ENCODE measurements at regions not wholly inside any gene's neighbourhood (a gene's known extent, or its start where the extent isn't known, plus 50 kb on each side); places are given as distances from the start of the nearest gene placed in this dataset.

DNA sequence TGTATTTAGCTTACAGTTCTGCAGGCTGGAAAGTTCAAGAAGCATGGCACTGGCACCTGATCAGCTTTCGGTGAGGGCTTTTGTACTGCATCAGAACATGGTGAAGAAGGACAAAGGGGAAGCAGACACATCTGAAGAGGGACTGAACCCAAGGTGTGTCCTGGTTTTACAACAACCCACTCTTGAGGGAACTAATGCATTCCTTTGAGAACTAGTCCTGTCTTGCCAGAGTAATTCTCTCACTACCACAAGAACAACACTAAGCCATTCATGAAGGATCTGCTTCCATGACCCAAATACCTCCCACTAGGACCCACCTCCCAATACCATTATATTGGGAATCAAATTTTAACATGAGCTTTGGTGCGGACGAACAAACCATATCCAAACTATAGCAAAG lies 93.6 kb downstream of the RFC3 start:
- Mint-ChIP-seq H3K27ac (ENCODE audit: unreplicated experiment) (no peak overlapping the region), H3K27me3 (ENCODE audit: low read depth) (no peaks in the 10 kb centered on the region), H3K4me1 (ENCODE audit: low read depth) (no peaks in the 10 kb centered on the region), H3K36me3 (ENCODE audit: low read depth) (no peaks in the 10 kb centered on the region), H3K4me3 (ENCODE audit: unreplicated experiment) (no peak overlapping the region), H3K9me3 (ENCODE audit: low read depth) (no peaks in the 10 kb centered on the region)
- DNase-seq (ENCODE audit: low spot score), result no peak
- TF ChIP-seq, protein P1, sequence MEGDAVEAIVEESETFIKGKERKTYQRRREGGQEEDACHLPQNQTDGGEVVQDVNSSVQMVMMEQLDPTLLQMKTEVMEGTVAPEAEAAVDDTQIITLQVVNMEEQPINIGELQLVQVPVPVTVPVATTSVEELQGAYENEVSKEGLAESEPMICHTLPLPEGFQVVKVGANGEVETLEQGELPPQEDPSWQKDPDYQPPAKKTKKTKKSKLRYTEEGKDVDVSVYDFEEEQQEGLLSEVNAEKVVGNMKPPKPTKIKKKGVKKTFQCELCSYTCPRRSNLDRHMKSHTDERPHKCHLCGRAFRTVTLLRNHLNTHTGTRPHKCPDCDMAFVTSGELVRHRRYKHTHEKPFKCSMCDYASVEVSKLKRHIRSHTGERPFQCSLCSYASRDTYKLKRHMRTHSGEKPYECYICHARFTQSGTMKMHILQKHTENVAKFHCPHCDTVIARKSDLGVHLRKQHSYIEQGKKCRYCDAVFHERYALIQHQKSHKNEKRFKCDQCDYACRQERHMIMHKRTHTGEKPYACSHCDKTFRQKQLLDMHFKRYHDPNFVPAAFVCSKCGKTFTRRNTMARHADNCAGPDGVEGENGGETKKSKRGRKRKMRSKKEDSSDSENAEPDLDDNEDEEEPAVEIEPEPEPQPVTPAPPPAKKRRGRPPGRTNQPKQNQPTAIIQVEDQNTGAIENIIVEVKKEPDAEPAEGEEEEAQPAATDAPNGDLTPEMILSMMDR (IDR thresholded peaks at IDR 0.05), result no peak

DNA sequence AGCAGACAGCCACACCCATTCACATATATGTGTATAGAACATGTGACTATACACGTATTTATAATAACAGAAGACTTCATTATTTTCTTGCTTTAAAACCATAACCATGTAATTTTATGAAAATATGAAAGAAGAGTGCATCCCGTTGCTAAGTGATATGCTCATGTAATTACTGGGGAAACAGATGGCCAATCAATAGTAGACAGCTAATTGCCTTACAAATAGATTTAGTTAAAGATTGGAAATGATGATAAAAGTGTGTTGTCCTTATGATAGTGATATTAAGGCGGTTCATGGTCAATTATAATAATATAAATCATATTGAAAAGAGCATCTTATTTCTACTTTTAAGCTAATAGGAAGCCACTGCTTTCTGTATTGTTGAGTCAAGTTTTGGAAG lies 95.9 kb downstream of the RFC3 start:
- no peak for DNase-seq (ENCODE audit: low spot score)
- no peaks in the 10 kb centered on the region for H3K36me3 Mint-ChIP-seq (ENCODE audit: low read depth)
- H3K4me1 Mint-ChIP-seq (ENCODE audit: low read depth), result peaks cover 8% of the 10 kb centered on the region
- TF ChIP-seq, protein P1 (IDR thresholded peaks at IDR 0.05), result no peak
- H3K27me3 Mint-ChIP-seq (ENCODE audit: low read depth), result no peaks in the 10 kb centered on the region
- H3K4me3 Mint-ChIP-seq (ENCODE audit: unreplicated experiment), result no peak overlapping the region
- H3K9me3 Mint-ChIP-seq (ENCODE audit: low read depth), result no peaks in the 10 kb centered on the region
- H3K27ac Mint-ChIP-seq (ENCODE audit: unreplicated experiment), result no peak overlapping the region

DNA sequence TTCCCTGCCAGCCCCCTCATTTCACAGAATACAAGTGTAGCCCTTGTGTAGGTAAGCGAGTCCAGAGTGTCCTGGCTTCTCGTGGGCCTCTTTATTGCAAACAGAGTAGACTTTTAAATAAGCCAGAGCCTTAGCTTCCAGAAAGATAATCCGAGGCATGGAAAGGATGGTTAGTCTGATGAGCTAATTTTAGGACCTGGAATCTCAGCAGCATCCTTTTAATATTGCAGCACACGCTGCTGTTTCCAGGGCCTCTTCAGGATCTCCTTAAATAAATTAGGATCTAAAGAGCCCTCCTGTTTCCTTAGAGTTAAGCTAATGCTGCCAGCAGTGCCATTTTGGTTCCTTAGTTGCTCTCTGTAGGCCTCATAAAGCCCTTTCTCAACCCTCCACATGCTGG lies 99.2 kb downstream of the RFC3 start:
- no peak for DNase-seq (ENCODE audit: low spot score)
- peaks cover 10% of the 10 kb centered on the region for H3K4me1 Mint-ChIP-seq (ENCODE audit: low read depth)
- H3K9me3 Mint-ChIP-seq (ENCODE audit: low read depth), result no peaks in the 10 kb centered on the region
- H3K27ac Mint-ChIP-seq (ENCODE audit: unreplicated experiment), result no peak overlapping the region
- H3K4me3 Mint-ChIP-seq (ENCODE audit: unreplicated experiment), result no peak overlapping the region
- TF ChIP-seq, protein P1 (IDR thresholded peaks at IDR 0.05), result no peak
- H3K36me3 Mint-ChIP-seq (ENCODE audit: low read depth), result no peaks in the 10 kb centered on the region
- no peaks in the 10 kb centered on the region for H3K27me3 Mint-ChIP-seq (ENCODE audit: low read depth)

DNA sequence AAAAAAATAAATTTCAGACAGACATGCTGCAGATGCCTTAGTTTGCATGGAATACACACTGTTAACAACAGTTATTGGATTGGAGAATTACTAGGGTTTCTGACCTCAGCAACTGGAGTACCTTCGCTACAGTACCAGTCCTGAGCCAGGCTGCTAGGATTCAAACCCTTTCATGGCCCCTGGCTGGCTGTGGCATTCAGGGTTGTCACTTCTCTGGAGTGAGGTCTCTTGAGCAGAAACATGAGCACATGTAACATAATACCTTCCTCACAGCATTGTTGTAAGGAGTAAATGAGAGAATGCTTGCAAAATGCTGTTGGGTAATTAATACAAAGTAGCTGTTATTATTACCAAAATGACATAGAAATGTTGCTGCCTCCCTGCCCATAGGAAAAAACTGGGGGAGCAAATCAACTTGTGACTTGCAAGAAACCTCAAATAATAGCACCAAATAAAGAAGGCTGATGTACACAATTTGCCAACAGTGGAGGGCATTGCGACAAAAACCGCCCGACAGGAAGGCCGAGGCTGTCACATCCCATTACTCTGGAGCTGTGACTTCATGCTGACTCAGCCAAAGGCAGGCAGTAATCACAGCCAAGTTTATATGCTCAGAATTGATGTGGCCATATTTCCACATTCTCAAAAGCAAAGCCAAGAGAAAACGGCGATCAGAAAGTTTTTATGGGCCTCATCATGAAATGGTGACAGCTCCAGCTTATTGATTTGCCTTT lies 100.4 kb downstream of the RFC3 start:
- Mint-ChIP-seq H3K4me1 (ENCODE audit: low read depth) (peaks cover 10% of the 10 kb centered on the region), H3K4me3 (ENCODE audit: unreplicated experiment) (no peak overlapping the region), H3K27me3 (ENCODE audit: low read depth) (no peaks in the 10 kb centered on the region), H3K9me3 (ENCODE audit: low read depth) (no peaks in the 10 kb centered on the region), H3K27ac (ENCODE audit: unreplicated experiment) (peak overlapping the region; percentile 54), H3K36me3 (ENCODE audit: low read depth) (no peaks in the 10 kb centered on the region)
- DNase-seq (ENCODE audit: low spot score), result no peak
- TF ChIP-seq, protein P1 (IDR thresholded peaks at IDR 0.05), result no peak

DNA sequence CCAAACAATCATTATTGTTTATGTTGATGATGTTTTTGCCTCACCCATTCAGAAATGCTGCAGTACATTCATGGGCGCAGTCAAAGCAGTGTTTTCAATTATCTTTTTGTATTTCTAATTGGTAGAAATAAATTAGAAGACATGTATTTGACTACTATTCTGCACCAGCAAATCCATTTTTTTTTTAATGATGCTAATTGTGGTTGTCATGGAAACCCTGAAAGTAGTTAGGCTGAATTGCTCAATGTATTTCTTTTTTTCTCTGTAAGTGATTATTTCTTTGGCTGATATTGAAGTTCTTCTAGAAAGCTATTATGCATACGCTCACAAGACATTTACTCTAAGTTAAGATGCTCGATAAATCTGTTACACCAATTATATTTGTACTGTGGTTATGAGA lies 101.2 kb downstream of the RFC3 start:
- Mint-ChIP-seq H3K4me3 (ENCODE audit: unreplicated experiment) (no peak overlapping the region), H3K4me1 (ENCODE audit: low read depth) (peaks cover 10% of the 10 kb centered on the region), H3K27me3 (ENCODE audit: low read depth) (no peaks in the 10 kb centered on the region), H3K27ac (ENCODE audit: unreplicated experiment) (peak overlapping the region; percentile 54), H3K36me3 (ENCODE audit: low read depth) (no peaks in the 10 kb centered on the region), H3K9me3 (ENCODE audit: low read depth) (no peaks in the 10 kb centered on the region)
- TF ChIP-seq, protein P1 (IDR thresholded peaks at IDR 0.05), result no peak
- no peak for DNase-seq (ENCODE audit: low spot score)
